GM12891 (cell line): ENCODE measurements at regions not wholly inside any gene's neighbourhood (a gene's known extent, or its start where the extent isn't known, plus 50 kb on each side); places are given as distances from the start of the nearest gene placed in this dataset.
A peak's percentile ranks its signal among the peaks of the same experiment; 100 is the strongest.

Experiments used
- DNase-seq: peaks from one replicate; pipeline ENCODE4 v3.0.0; 2011; ENCODE audit warnings: low spot score; ENCODE audit not compliant: insufficient read length
- FAIRE-seq: peaks from 2 replicates; lab custom pipeline; 2011; peaks lifted over from hg19 to GRCh38; lab: Jason Lieb, UNC
- PAX5 ChIP-seq: IDR thresholded peaks from 2 replicates; pipeline ENCODE4 v1.6.1; 2011; ENCODE audit warnings: low read length, moderate library complexity, mild to moderate bottlenecking; ENCODE audit not compliant: insufficient read depth, severe bottlenecking
- POLR2A ChIP-seq: IDR thresholded peaks from 2 replicates; pipeline ENCODE4 v1.6.1; 2011; ENCODE audit warnings: low read depth, low read length, control low read depth
- POLR2AphosphoS5 ChIP-seq: IDR thresholded peaks from 2 replicates; pipeline ENCODE4 v1.6.1; 2011; ENCODE audit warnings: low read depth, low read length, control low read depth
- POU2F2 ChIP-seq: IDR thresholded peaks from 2 replicates; pipeline ENCODE4 v1.6.1; 2011; ENCODE audit warnings: low read depth, mild to moderate bottlenecking, control low read depth, low read length, moderate library complexity
- SPI1 ChIP-seq: IDR thresholded peaks from 2 replicates; pipeline ENCODE4 v1.6.1; 2011; ENCODE audit warnings: low read depth, low read length, control low read depth
- TAF1 ChIP-seq: IDR thresholded peaks from 2 replicates; pipeline ENCODE4 v1.6.1; 2011; ENCODE audit warnings: low read depth, low read length, control low read depth

- no peak for DNase-seq
- FAIRE-seq, result no peak
- TF ChIP-seq TAF1 (no peak), POU2F2 (no peak), POLR2AphosphoS5 (no peak), SPI1 (no peak), PAX5 (no peak), POLR2A (no peak)
Observed at GRCh38 chr6:12348530-12349511, 58.7 kb downstream of the EDN1 start.

GRCh38 chr6:12350644-12351170 is 60.5 kb downstream of the EDN1 start:
- DNase-seq (no peak), FAIRE-seq (no peak)
- TF ChIP-seq PAX5 (no peak), TAF1 (no peak), POLR2AphosphoS5 (no peak), POU2F2 (no peak)

GRCh38 chr6:12351672-12352071 is 61.5 kb downstream of the EDN1 start:
- FAIRE-seq, result no peak
- no peak for DNase-seq
- TF ChIP-seq POU2F2 (no peak), TAF1 (no peak), PAX5 (no peak), POLR2AphosphoS5 (no peak), POLR2A (no peak), SPI1 (no peak)

- FAIRE-seq, result no peak
- TF ChIP-seq POLR2A (no peak), PAX5 (no peak), SPI1 (no peak), POLR2AphosphoS5 (no peak), TAF1 (no peak), POU2F2 (no peak)
- no peak for DNase-seq
Observed at GRCh38 chr6:12353731-12354130, 63.6 kb downstream of the EDN1 start.

GRCh38 chr6:12354499-12354898 is 64.3 kb downstream of the EDN1 start:
- FAIRE-seq (no peak), DNase-seq (no peak)
- no peak for TF ChIP-seq POU2F2
- TF ChIP-seq TAF1, result no peak
- TF ChIP-seq POLR2A, result no peak
- no peak for TF ChIP-seq SPI1
- TF ChIP-seq PAX5, result no peak
- TF ChIP-seq POLR2AphosphoS5, result no peak

- TF ChIP-seq POLR2A (no peak), POLR2AphosphoS5 (no peak), POU2F2 (no peak), TAF1 (no peak), PAX5 (no peak), SPI1 (no peak)
- DNase-seq, result no peak
- FAIRE-seq, result no peak
Observed at GRCh38 chr6:12355354-12355753, 65.2 kb downstream of the EDN1 start.

GRCh38 chr6:12356431-12356830 is 66.3 kb downstream of the EDN1 start:
- TF ChIP-seq PAX5 (no peak), SPI1 (no peak), POU2F2 (no peak), POLR2AphosphoS5 (no peak), POLR2A (no peak), TAF1 (no peak)
- no peak for DNase-seq
- no peak for FAIRE-seq

- FAIRE-seq (peak; percentile 85), DNase-seq (peak; percentile 18)
- no peak for TF ChIP-seq POLR2AphosphoS5
- TF ChIP-seq SPI1, result peak; percentile 99
Observed at GRCh38 chr6:12356983-12357972, 67.1 kb downstream of the EDN1 start.

- no peak for FAIRE-seq
- DNase-seq, result no peak
- peak; percentile 25; the same call in 1 of the 2 replicates for TF ChIP-seq SPI1
- TF ChIP-seq POU2F2, result no peak
Observed at GRCh38 chr6:12359036-12359435, 68.9 kb downstream of the EDN1 start.
